A673 (cell line): ENCODE measurements at regions not wholly inside any gene's neighbourhood (a gene's known extent, or its start where the extent isn't known, plus 50 kb on each side); places are given as distances from the start of the nearest gene placed in this dataset.

Source experiments
- BruUV-seq: library from RNA; stranded (reverse); fragments of 400-500 nt; replicated peaks from 2 replicates; lab custom pipeline; 2021; lab: Mats Ljungman, UMichigan
- CTCF ChIA-PET: fragments of 300-600 bp; sonication (Branson Sonifier 250); formaldehyde crosslinking; loops from one replicate; lab custom pipeline; 2022; ENCODE audit warnings: antibody characterized with exemption; lab: Charles Lee
- POLR2A ChIA-PET: fragments of 300-600 bp; sonication (Branson Sonifier 250); formaldehyde crosslinking; loops from one replicate; lab custom pipeline; 2022; ENCODE audit warnings: antibody characterized with exemption; ENCODE audit not compliant: low non-redundant PET; lab: Charles Lee
- DNase-seq: peaks from one replicate; pipeline ENCODE4 v3.0.0-alpha.2; 2015; ENCODE audit warnings: low spot score
- H3K27ac ChIP-seq: fragments of 200-600 bp; sonication (generic); 2 replicates; pipeline ENCODE4 v1.5.1; 2016; ENCODE audit warnings: mixed run types, low read depth, mild to moderate bottlenecking, mixed read lengths, antibody characterized with exemption, low read length; ENCODE audit not compliant: poor library complexity, severe bottlenecking
- H3K27me3 ChIP-seq: fragments of 200-600 bp; sonication (generic); replicated peaks from 2 replicates; pipeline ENCODE4 v1.6.1; 2017; ENCODE audit warnings: mixed run types, low read depth, mild to moderate bottlenecking, mixed read lengths, antibody characterized with exemption, low read length; ENCODE audit not compliant: insufficient read depth, poor library complexity
- H3K36me3 ChIP-seq: fragments of 200-600 bp; sonication (generic); 2 replicates; pipeline ENCODE4 v1.6.1; 2016; ENCODE audit warnings: mixed run types, mild to moderate bottlenecking, mixed read lengths, antibody characterized with exemption, low read length; ENCODE audit not compliant: insufficient read depth, poor library complexity, severe bottlenecking
- H3K4me1 ChIP-seq: fragments of 200-600 bp; sonication (generic); 2 replicates; pipeline ENCODE4 v1.6.1; 2017; ENCODE audit warnings: mixed run types, mild to moderate bottlenecking, mixed read lengths, antibody characterized with exemption, low read length; ENCODE audit not compliant: insufficient read depth, poor library complexity, severe bottlenecking
- H3K4me3 ChIP-seq: fragments of 200-600 bp; sonication (generic); 2 replicates; pipeline ENCODE4 v1.5.1; 2016; ENCODE audit warnings: low read depth, mixed run types, mild to moderate bottlenecking, mixed read lengths, low read length; ENCODE audit not compliant: poor library complexity, severe bottlenecking
- H3K9me3 ChIP-seq: fragments of 200-600 bp; sonication (generic); 2 replicates; pipeline ENCODE4 v1.6.1; 2016; ENCODE audit warnings: mixed run types, low read depth, mild to moderate bottlenecking, mixed read lengths, antibody characterized with exemption, low read length; ENCODE audit not compliant: poor library complexity, severe bottlenecking
- EZH2 ChIP-seq: fragments of 200-600 bp; sonication (generic); IDR thresholded peaks from 2 replicates; pipeline ENCODE4 v1.6.1; 2017; ENCODE audit warnings: borderline replicate concordance, low read depth, mild to moderate bottlenecking, mixed read lengths, antibody characterized with exemption, low read length; ENCODE audit not compliant: poor library complexity, severe bottlenecking
- intact Hi-C: fragments of 100-400 bp; cut with micrococcal nuclease; formaldehyde crosslinking; loops from one replicate; pipeline ENCODE4 v1.10.0; 2022; ENCODE audit not compliant: unreplicated experiment
- TF ChIP-seq, protein P1 (sequence below): fragments of 300-800, 200-600 bp; sonication (generic); conservative IDR thresholded peaks from 2 replicates; pipeline ENCODE4 v1.5.1; 2017; ENCODE audit warnings: low read depth, mild to moderate bottlenecking, antibody characterized with exemption, low read length, moderate library complexity, mixed read lengths

DNA sequence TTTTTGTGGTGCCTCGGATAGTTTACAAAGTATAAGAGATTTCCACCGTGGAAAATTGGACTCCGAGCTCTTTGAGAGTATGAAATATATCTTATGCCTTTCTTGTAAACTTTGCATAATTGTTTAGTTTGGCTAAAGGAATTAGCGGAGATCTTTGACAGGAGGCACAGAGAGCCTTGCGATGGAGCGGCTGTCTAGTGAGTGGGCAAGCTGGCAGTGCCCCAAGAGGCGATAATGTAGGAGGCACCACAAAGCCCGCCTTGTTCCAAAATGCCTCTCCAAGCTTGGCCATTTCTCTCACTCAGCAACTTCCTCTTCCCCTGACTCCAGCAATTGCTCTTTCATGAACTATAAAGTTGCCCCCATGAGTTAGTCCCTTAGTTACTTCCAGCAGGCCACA, 270.1 kb upstream of the PRICKLE1 start:
- H3K27ac ChIP-seq = no peak overlapping the region
- BruUV-seq = no TSS peak
- H3K9me3 ChIP-seq = no peaks in the 10 kb centered on the region
- H3K4me1 ChIP-seq = no peaks in the 10 kb centered on the region
- TF ChIP-seq, protein P1, sequence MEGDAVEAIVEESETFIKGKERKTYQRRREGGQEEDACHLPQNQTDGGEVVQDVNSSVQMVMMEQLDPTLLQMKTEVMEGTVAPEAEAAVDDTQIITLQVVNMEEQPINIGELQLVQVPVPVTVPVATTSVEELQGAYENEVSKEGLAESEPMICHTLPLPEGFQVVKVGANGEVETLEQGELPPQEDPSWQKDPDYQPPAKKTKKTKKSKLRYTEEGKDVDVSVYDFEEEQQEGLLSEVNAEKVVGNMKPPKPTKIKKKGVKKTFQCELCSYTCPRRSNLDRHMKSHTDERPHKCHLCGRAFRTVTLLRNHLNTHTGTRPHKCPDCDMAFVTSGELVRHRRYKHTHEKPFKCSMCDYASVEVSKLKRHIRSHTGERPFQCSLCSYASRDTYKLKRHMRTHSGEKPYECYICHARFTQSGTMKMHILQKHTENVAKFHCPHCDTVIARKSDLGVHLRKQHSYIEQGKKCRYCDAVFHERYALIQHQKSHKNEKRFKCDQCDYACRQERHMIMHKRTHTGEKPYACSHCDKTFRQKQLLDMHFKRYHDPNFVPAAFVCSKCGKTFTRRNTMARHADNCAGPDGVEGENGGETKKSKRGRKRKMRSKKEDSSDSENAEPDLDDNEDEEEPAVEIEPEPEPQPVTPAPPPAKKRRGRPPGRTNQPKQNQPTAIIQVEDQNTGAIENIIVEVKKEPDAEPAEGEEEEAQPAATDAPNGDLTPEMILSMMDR = no peak
- TF ChIP-seq EZH2 = no peak
- no peak overlapping the region for H3K4me3 ChIP-seq
- CTCF ChIA-PET = no interaction called here
- no peaks in the 10 kb centered on the region for H3K27me3 ChIP-seq
- DNase-seq = no peak
- intact Hi-C loops = no loop called here
- POLR2A ChIA-PET = no interaction called here
- H3K36me3 ChIP-seq = no peaks in the 10 kb centered on the region

DNA sequence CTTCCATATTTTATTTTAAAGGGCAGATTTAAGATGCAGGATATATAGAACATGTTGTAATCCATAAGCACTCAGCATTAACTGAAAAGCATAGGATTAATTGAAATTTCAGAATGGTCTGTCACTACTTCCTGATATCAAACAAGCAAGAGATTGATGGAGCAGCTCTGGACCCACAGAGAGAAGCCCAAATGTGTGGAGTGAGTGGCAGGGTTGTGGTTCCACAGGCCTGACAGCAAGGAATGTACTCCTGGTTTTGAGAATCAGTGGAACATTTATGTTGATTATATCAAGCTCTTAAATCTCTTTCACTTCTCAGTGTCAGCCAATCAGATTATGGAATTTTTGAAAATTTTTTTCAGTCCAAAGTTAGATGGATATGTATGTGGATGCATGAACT, 267.6 kb upstream of the PRICKLE1 start:
- Histone ChIP-seq H3K9me3 (no peaks in the 10 kb centered on the region), H3K27me3 (no peaks in the 10 kb centered on the region), H3K4me3 (no peak overlapping the region), H3K36me3 (no peaks in the 10 kb centered on the region), H3K4me1 (no peaks in the 10 kb centered on the region), H3K27ac (no peak overlapping the region)
- TF ChIP-seq EZH2 = no peak
- TF ChIP-seq, protein P1 = no peak
- no TSS peak for BruUV-seq
- DNase-seq = no peak
- intact Hi-C loops = no loop called here
- CTCF ChIA-PET = no interaction called here
- POLR2A ChIA-PET = no interaction called here

DNA sequence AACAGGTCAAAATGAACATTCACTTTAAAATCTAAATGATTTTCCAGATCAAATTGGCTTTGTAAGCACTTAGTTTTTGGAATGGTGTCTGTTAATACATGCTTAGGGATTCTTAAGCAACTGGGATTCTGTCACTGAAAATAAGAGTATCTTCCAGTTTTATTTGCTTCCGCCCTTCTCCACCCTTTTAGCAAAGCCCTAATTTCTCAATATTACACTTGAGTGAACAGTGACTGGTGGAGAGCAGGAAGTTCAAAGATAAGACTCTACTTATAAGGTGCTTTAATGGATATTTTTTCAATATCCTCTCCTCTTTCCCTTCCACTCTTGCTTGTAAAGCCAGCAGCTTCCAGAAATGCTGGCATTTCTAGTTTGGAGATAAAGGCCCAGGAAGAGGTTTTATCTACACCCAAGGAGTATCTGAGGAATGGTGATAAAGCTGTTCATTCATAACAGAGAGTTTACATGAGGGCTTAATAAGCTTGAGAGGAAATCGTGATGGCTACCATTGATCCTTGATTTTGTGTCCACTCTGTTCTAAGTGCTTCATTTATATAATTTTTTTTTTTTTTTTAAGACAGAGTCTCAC, 265.9 kb upstream of the PRICKLE1 start:
- Histone ChIP-seq H3K27ac (no peak overlapping the region), H3K4me3 (no peak overlapping the region), H3K9me3 (no peaks in the 10 kb centered on the region), H3K4me1 (no peaks in the 10 kb centered on the region), H3K27me3 (no peaks in the 10 kb centered on the region), H3K36me3 (no peaks in the 10 kb centered on the region)
- CTCF ChIA-PET = no interaction called here
- POLR2A ChIA-PET = no interaction called here
- BruUV-seq = no TSS peak
- no peak for DNase-seq
- TF ChIP-seq, protein P1 = no peak
- TF ChIP-seq EZH2 = no peak
- intact Hi-C loops = no loop called here
